NT2/D1 (cell line): ENCODE measurements at regions not wholly inside any gene's neighbourhood (a gene's known extent, or its start where the extent isn't known, plus 50 kb on each side); places are given as distances from the start of the nearest gene placed in this dataset.

Experiments
- SUZ12 ChIP-seq: IDR thresholded peaks from 2 replicates; pipeline ENCODE4 v1.6.1; 2011; ENCODE audit not compliant: insufficient read length, insufficient read depth; ENCODE audit errors: extremely low read depth
- YY1 ChIP-seq: IDR thresholded peaks from 2 replicates; pipeline ENCODE4 v1.6.1; 2011; ENCODE audit not compliant: insufficient read length, insufficient read depth
- ZNF274 ChIP-seq: IDR thresholded peaks from 2 replicates; pipeline ENCODE4 v1.6.1; 2011; ENCODE audit warnings: mild to moderate bottlenecking, low read depth, low read length

- TF ChIP-seq SUZ12 (no peak), YY1 (no peak), ZNF274 (no peak)
Observed at GRCh38 chr1:193939585-193939984, 753.2 kb upstream of the B3GALT2 start.
